ENCODE measurements at regions not wholly inside any gene's neighbourhood (a gene's known extent, or its start where the extent isn't known, plus 50 kb on each side); places are given as distances from the start of the nearest gene placed in this dataset.

GRCh38 chr10:44087403-44087802 lies 297.5 kb downstream of the CXCL12 start:
- no peak for DNase-seq

GRCh38 chr10:44083719-44084400 lies 301.0 kb downstream of the CXCL12 start:
- no peak for DNase-seq

GRCh38 chr10:44071479-44071878 lies 313.4 kb downstream of the CXCL12 start:
- DNase-seq: no peak

- DNase-seq: no peak
Observed at GRCh38 chr10:44070282-44070681, 314.6 kb downstream of the CXCL12 start.

GRCh38 chr10:44069573-44069972 lies 315.3 kb downstream of the CXCL12 start:
- DNase-seq: no peak

- no peak for DNase-seq
Observed at GRCh38 chr10:44068716-44069482, 316.0 kb downstream of the CXCL12 start.

GRCh38 chr10:44067432-44067831 lies 317.5 kb downstream of the CXCL12 start:
- no peak for DNase-seq

GRCh38 chr10:44066527-44067255 lies 318.2 kb downstream of the CXCL12 start:
- no peak for DNase-seq

GRCh38 chr10:44065788-44066526 lies 318.9 kb downstream of the CXCL12 start:
- DNase-seq: no peak

GRCh38 chr10:44064987-44065787 lies 319.7 kb downstream of the CXCL12 start:
- no peak for DNase-seq

- no peak for DNase-seq
Observed at GRCh38 chr10:44064317-44064716, 320.6 kb downstream of the CXCL12 start.

- DNase-seq: no peak
Observed at GRCh38 chr10:44063686-44064085, 321.2 kb downstream of the CXCL12 start.

GRCh38 chr10:44060719-44061118 lies 324.2 kb downstream of the CXCL12 start:
- no peak for DNase-seq

GRCh38 chr10:44060221-44060620 lies 324.7 kb downstream of the CXCL12 start:
- no peak for DNase-seq

- DNase-seq: no peak
Observed at GRCh38 chr10:44058259-44058658, 326.6 kb downstream of the CXCL12 start.

- no peak for DNase-seq
Observed at GRCh38 chr10:44056967-44057805, 327.7 kb downstream of the CXCL12 start.

- DNase-seq: no peak
Observed at GRCh38 chr10:44056206-44056605, 328.7 kb downstream of the CXCL12 start.

- DNase-seq: no peak
Observed at GRCh38 chr10:44054046-44054445, 330.9 kb downstream of the CXCL12 start.

- DNase-seq: no peak
Observed at GRCh38 chr10:44053391-44053790, 331.5 kb downstream of the CXCL12 start.

- no peak for DNase-seq
Observed at GRCh38 chr10:44051584-44052385, 333.1 kb downstream of the CXCL12 start.
